Loucy (cell line): ENCODE measurements at regions not wholly inside any gene's neighbourhood (a gene's known extent, or its start where the extent isn't known, plus 50 kb on each side); places are given as distances from the start of the nearest gene placed in this dataset.

ENCODE experiments used
- H2AFZ ChIP-seq: fragments of 200-600 bp; sonication (generic); 2 replicates; pipeline ENCODE4 v1.6.0; 2016; ENCODE audit warnings: antibody characterized with exemption, mild to moderate bottlenecking, low read length, moderate library complexity
- H3F3A ChIP-seq: fragments of 200-600 bp; 2 replicates; pipeline ENCODE4 v1.6.0; 2016; ENCODE audit warnings: antibody characterized with exemption, low read depth, mild to moderate bottlenecking
- H3K27me3 ChIP-seq: fragments of 200-600 bp; sonication (generic); 2 replicates; pipeline ENCODE4 v1.6.1; 2014; ENCODE audit warnings: low read length, mild to moderate bottlenecking; ENCODE audit not compliant: insufficient read depth, poor library complexity, severe bottlenecking
- H3K36me3 ChIP-seq: fragments of 200-600 bp; sonication (generic); 2 replicates; pipeline ENCODE4 v1.6.1; 2016; ENCODE audit warnings: low read length; ENCODE audit not compliant: insufficient read depth
- H3K4me1 ChIP-seq: fragments of 200-600 bp; sonication (generic); 2 replicates; pipeline ENCODE4 v1.5.1; 2014; ENCODE audit warnings: low read length, mild to moderate bottlenecking; ENCODE audit not compliant: insufficient read depth, poor library complexity, severe bottlenecking
- H3K4me2 ChIP-seq: fragments of 200-600 bp; sonication (generic); 2 replicates; pipeline ENCODE4 v1.6.0; 2014; ENCODE audit warnings: antibody characterized with exemption, low read length, low read depth, mild to moderate bottlenecking; ENCODE audit not compliant: poor library complexity, severe bottlenecking
- H3K4me3 ChIP-seq: fragments of 200-600 bp; sonication (generic); 2 replicates; pipeline ENCODE4 v1.5.1; 2014; ENCODE audit warnings: low read length, mild to moderate bottlenecking, mixed read lengths; ENCODE audit not compliant: poor library complexity, severe bottlenecking
- H3K79me2 ChIP-seq: fragments of 200-600 bp; sonication (generic); 2 replicates; pipeline ENCODE4 v1.6.1; 2014; ENCODE audit warnings: low read length; ENCODE audit not compliant: insufficient read depth
- H3K9ac ChIP-seq: fragments of 200-600 bp; sonication (generic); 2 replicates; pipeline ENCODE4 v1.6.0; 2014; ENCODE audit warnings: mild to moderate bottlenecking, low read depth, low read length, moderate library complexity; ENCODE audit not compliant: poor library complexity, severe bottlenecking
- H3K9me2 ChIP-seq: fragments of 200-600 bp; sonication (generic); replicated peaks from 2 replicates; pipeline ENCODE4 v1.6.1; 2016; ENCODE audit warnings: low read depth, low read length, mixed read lengths
- H3K9me3 ChIP-seq: fragments of 200-600 bp; sonication (generic); 2 replicates; pipeline ENCODE4 v1.6.1; 2014; ENCODE audit warnings: mild to moderate bottlenecking, antibody characterized with exemption, low read length, low read depth; ENCODE audit not compliant: insufficient read depth
- H4K20me1 ChIP-seq: fragments of 200-600 bp; sonication (generic); 2 replicates; pipeline ENCODE4 v1.6.0; 2014; ENCODE audit warnings: antibody characterized with exemption, low read length, mild to moderate bottlenecking; ENCODE audit not compliant: insufficient read depth, poor library complexity, severe bottlenecking
- EZH2phosphoT487 ChIP-seq: fragments of 200-600 bp; IDR thresholded peaks from 2 replicates; pipeline ENCODE4 v1.6.1; 2018; ENCODE audit warnings: antibody characterized with exemption, mild to moderate bottlenecking, moderate library complexity, borderline replicate concordance
- TF ChIP-seq, protein P1 (sequence below): fragments of 200-600 bp; sonication (generic); conservative IDR thresholded peaks from 2 replicates; pipeline ENCODE4 v1.5.1; 2014; ENCODE audit warnings: mild to moderate bottlenecking, antibody characterized with exemption, low read length

DNA sequence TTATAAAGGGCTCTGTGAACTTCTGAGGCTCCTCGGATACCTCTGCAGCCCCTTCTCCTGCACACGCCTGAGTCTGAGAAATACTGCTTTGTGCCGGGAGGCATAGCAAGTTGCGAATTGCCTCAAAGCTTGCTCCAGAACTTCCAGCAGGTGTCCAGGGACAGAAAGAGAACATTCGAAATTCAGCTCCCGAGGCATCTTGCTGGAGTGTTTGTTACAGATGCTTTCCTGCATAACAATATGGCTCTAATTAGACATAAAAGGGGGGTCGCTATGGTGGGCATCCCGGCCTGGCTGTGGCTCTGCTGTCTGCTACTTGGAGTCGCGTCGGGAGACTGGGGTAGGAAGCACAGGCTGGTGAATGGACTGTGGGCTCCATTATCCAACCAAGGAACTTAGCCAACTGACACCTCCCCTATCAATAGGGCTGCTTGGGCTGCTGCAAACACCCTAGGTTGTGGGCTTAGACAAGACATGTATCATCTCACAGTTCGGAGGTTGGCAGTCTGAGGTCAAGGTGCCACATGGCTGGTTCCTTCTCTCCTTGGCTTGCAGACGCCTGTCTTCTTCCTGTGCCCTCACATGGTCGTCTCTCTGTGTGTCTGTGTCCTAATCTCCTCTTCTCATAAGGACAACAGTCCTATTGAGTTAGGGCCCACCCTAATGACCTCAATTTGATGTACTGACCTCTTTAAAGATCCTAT, 607.0 kb downstream of the NPHP4 start:
- H3K36me3 ChIP-seq: no peaks in the 10 kb centered on the region
- H3K9me3 ChIP-seq: no peaks in the 10 kb centered on the region
- H4K20me1 ChIP-seq: no peaks in the 10 kb centered on the region
- no peak overlapping the region for H3K9ac ChIP-seq
- no peak for TF ChIP-seq EZH2phosphoT487
- TF ChIP-seq, protein P1, sequence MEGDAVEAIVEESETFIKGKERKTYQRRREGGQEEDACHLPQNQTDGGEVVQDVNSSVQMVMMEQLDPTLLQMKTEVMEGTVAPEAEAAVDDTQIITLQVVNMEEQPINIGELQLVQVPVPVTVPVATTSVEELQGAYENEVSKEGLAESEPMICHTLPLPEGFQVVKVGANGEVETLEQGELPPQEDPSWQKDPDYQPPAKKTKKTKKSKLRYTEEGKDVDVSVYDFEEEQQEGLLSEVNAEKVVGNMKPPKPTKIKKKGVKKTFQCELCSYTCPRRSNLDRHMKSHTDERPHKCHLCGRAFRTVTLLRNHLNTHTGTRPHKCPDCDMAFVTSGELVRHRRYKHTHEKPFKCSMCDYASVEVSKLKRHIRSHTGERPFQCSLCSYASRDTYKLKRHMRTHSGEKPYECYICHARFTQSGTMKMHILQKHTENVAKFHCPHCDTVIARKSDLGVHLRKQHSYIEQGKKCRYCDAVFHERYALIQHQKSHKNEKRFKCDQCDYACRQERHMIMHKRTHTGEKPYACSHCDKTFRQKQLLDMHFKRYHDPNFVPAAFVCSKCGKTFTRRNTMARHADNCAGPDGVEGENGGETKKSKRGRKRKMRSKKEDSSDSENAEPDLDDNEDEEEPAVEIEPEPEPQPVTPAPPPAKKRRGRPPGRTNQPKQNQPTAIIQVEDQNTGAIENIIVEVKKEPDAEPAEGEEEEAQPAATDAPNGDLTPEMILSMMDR: no peak
- H3F3A ChIP-seq: peaks cover 10% of the 10 kb centered on the region; the same call in 1 of the 2 replicates
- H3K9me2 ChIP-seq: no peaks in the 10 kb centered on the region
- H3K27me3 ChIP-seq: no peaks in the 10 kb centered on the region
- no peak overlapping the region for H3K4me2 ChIP-seq
- no peak overlapping the region for H3K4me3 ChIP-seq
- H3K79me2 ChIP-seq: no peaks in the 10 kb centered on the region
- H2AFZ ChIP-seq: no peak overlapping the region
- H3K4me1 ChIP-seq: peaks cover 26% of the 10 kb centered on the region

DNA sequence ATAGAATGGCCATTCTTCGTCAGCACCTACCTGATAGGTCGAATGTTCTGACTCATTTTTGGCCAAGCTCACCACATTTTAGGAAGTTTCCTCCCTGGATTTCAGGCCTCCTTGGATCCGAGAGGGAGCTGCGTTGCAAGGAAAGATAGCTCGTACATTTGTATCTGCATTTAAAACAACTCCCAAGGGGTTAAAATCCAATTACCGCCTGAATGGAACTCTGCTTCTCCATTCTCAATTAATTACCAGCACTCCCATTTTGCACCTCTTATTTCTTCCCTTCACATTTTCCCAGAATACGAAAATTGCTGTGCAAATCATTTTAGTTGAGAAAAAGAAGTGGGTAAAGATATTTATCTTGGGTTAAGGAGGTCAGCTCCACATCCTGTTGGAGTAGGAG, 610.7 kb downstream of the NPHP4 start:
- Histone ChIP-seq H3K36me3 (no peaks in the 10 kb centered on the region), H3K4me1 (no peaks in the 10 kb centered on the region), H3F3A (no peaks in the 10 kb centered on the region), H3K9me3 (no peaks in the 10 kb centered on the region; the same call in 1 of the 2 replicates), H3K9ac (no peak overlapping the region), H2AFZ (no peak overlapping the region), H4K20me1 (no peaks in the 10 kb centered on the region), H3K27me3 (no peaks in the 10 kb centered on the region), H3K9me2 (no peaks in the 10 kb centered on the region), H3K4me2 (no peak overlapping the region), H3K4me3 (no peak overlapping the region), H3K79me2 (no peaks in the 10 kb centered on the region)
- TF ChIP-seq, protein P1: no peak
- TF ChIP-seq EZH2phosphoT487: no peak

DNA sequence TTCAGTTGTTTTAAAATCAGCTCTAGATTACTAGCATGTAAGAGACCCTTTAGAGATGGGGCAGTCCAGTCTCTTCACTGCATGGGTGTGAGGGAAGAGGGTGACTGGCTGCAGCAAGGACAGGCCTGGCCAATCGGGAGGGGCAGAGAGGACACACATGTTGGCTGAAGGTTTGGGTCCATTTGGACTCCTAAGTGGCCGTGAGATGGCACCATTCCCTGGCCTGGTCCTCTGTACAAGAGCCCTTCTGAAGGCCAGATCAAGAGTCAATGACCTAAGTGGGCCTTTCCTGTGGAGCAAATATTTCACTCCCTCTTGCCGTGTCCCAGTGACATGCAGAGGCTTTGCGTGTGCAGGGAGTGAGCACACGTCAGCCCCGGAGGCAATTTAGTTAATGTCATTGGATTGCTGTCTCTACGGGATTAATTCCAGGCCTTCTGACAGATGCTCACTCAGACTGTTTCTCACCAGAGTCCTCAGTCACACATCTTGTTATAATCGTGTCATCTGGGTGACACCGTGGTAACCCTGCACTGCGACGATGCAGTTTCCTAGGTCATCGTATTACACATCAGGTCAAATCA, 613.0 kb downstream of the NPHP4 start:
- H3K9me3 ChIP-seq: peaks cover 2% of the 10 kb centered on the region; the same call in 1 of the 2 replicates
- no peaks in the 10 kb centered on the region for H3K36me3 ChIP-seq
- no peaks in the 10 kb centered on the region for H3K4me1 ChIP-seq
- H3F3A ChIP-seq: no peaks in the 10 kb centered on the region
- no peak overlapping the region for H3K4me3 ChIP-seq
- no peak overlapping the region for H2AFZ ChIP-seq
- H3K9ac ChIP-seq: no peak overlapping the region
- no peak overlapping the region for H3K4me2 ChIP-seq
- H3K9me2 ChIP-seq: no peaks in the 10 kb centered on the region
- H4K20me1 ChIP-seq: no peaks in the 10 kb centered on the region
- H3K79me2 ChIP-seq: no peaks in the 10 kb centered on the region
- TF ChIP-seq, protein P1: no peak
- TF ChIP-seq EZH2phosphoT487: no peak
- H3K27me3 ChIP-seq: no peaks in the 10 kb centered on the region
